Neural progenitor cell (in vitro differentiated cells): ENCODE measurements at regions not wholly inside any gene's neighbourhood (a gene's known extent, or its start where the extent isn't known, plus 50 kb on each side); places are given as distances from the start of the nearest gene placed in this dataset.

ENCODE experiments used
- DNase-seq: peaks from one replicate; pipeline ENCODE4 v3.0.0-alpha.2; 2016; ENCODE audit warnings: low spot score
- H2AFZ ChIP-seq: fragments of 200-600 bp; sonication (generic); replicated peaks from 2 replicates; pipeline ENCODE4 v1.6.1; 2016; ENCODE audit warnings: antibody characterized with exemption
- H3F3A ChIP-seq: fragments of 200-600 bp; sonication (generic); 2 replicates; pipeline ENCODE4 v1.6.1; 2016; ENCODE audit warnings: antibody characterized with exemption, low read depth
- H3K27ac ChIP-seq: fragments of 200-600 bp; sonication (generic); 2 replicates; pipeline ENCODE4 v1.5.1; 2016; ENCODE audit warnings: mild to moderate bottlenecking
- H3K27me3 ChIP-seq: fragments of 200-600 bp; sonication (generic); 2 replicates; pipeline ENCODE4 v1.6.1; 2016; ENCODE audit warnings: mild to moderate bottlenecking, moderate library complexity
- H3K36me3 ChIP-seq: fragments of 200-600 bp; sonication (generic); 2 replicates; pipeline ENCODE4 v1.5.1; 2016
- H3K4me1 ChIP-seq: fragments of 200-600 bp; sonication (generic); 2 replicates; pipeline ENCODE4 v1.6.1; 2016; ENCODE audit warnings: mixed run types
- H3K4me2 ChIP-seq: fragments of 200-600 bp; sonication (generic); 2 replicates; pipeline ENCODE4 v1.6.1; 2016
- H3K4me3 ChIP-seq: fragments of 200-600 bp; sonication (generic); 2 replicates; pipeline ENCODE4 v1.5.1; 2016
- H3K79me2 ChIP-seq: fragments of 200-600 bp; sonication (generic); 2 replicates; pipeline ENCODE4 v1.6.1; 2016; ENCODE audit warnings: low read depth
- H3K9ac ChIP-seq: fragments of 200-600 bp; sonication (generic); 2 replicates; pipeline ENCODE4 v1.6.1; 2016
- H3K9me3 ChIP-seq: fragments of 200-600 bp; sonication (generic); 2 replicates; pipeline ENCODE4 v1.5.1; 2016; ENCODE audit warnings: low read depth
- H4K20me1 ChIP-seq: fragments of 200-600 bp; sonication (generic); 2 replicates; pipeline ENCODE4 v1.6.1; 2016; ENCODE audit warnings: low read depth
- H3K27ac Mint-ChIP-seq: 3 replicates; pipeline ENCODE4 v1.8.0; 2021; ENCODE audit warnings: mixed read lengths
- H3K27me3 Mint-ChIP-seq: 2 replicates; pipeline ENCODE4 v1.8.0; 2022; ENCODE audit warnings: low read depth, mild to moderate bottlenecking, inconsistent platforms, moderate library complexity, mixed read lengths; ENCODE audit not compliant: insufficient read depth
- H3K36me3 Mint-ChIP-seq: 3 replicates; pipeline ENCODE4 v1.8.0; 2021; ENCODE audit warnings: mixed read lengths
- H3K4me1 Mint-ChIP-seq: 3 replicates; pipeline ENCODE4 v1.8.0; 2021; ENCODE audit warnings: mixed read lengths
- H3K4me3 Mint-ChIP-seq: 3 replicates; pipeline ENCODE4 v1.8.0; 2021; ENCODE audit warnings: mild to moderate bottlenecking, moderate library complexity, mixed read lengths
- H3K9me3 Mint-ChIP-seq: 3 replicates; pipeline ENCODE4 v1.8.0; 2020; ENCODE audit warnings: mixed read lengths
- CTCF ChIP-seq: fragments of 200-600 bp; sonication (generic); IDR thresholded peaks from 2 replicates; pipeline ENCODE4 v1.5.1; 2017; ENCODE audit warnings: antibody characterized with exemption, mild to moderate bottlenecking
- EZH2 ChIP-seq: fragments of 200-600 bp; sonication (generic); IDR thresholded peaks from 2 replicates; pipeline ENCODE4 v1.6.1; 2017; ENCODE audit warnings: antibody characterized with exemption, mild to moderate bottlenecking, moderate library complexity
- EZH2phosphoT487 ChIP-seq: fragments of 200-600 bp; sonication (generic); IDR thresholded peaks from 2 replicates; pipeline ENCODE4 v1.6.1; 2017; ENCODE audit warnings: antibody characterized with exemption

DNA sequence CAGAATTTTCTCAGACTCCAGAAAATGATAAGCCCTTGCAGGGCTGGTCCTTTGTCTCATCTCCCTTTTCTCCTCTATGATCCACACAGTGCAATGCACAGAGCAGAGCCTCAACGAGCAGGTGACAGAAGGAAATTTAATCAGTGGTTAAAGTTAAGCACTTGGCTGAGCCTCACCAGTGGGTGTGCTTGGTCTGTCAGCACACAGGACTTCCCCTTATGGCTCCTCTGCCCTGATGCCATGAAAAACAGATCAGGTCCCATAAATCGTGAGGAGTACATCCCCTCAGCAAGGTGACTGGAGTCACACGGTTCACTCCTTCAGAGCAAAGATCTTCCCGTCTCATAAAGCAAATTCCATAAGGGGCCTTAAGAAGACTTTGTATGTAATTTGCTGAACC lies 818.2 kb downstream of the UQCRFS1 start:
- Histone ChIP-seq H3K9ac (no peak overlapping the region), H3K27me3 (no peaks in the 10 kb centered on the region), H3K4me3 (no peak overlapping the region), H4K20me1 (no peaks in the 10 kb centered on the region), H3K4me1 (peaks cover 14% of the 10 kb centered on the region), H3K36me3 (no peaks in the 10 kb centered on the region), H3K27ac (no peak overlapping the region), H3F3A (peaks cover 11% of the 10 kb centered on the region), H3K9me3 (no peaks in the 10 kb centered on the region), H3K79me2 (no peaks in the 10 kb centered on the region), H2AFZ (no peak overlapping the region), H3K4me2 (no peak overlapping the region)
- TF ChIP-seq EZH2 (no peak), EZH2phosphoT487 (no peak), CTCF (no peak)
- no peaks in the 10 kb centered on the region for H3K9me3 Mint-ChIP-seq
- H3K4me1 Mint-ChIP-seq, result peaks cover 14% of the 10 kb centered on the region
- no peak overlapping the region for H3K4me3 Mint-ChIP-seq
- no peaks in the 10 kb centered on the region for H3K36me3 Mint-ChIP-seq
- no peaks in the 10 kb centered on the region for H3K27me3 Mint-ChIP-seq
- DNase-seq, result no peak
- H3K27ac Mint-ChIP-seq, result no peak overlapping the region

- H3K4me1 ChIP-seq, result peaks cover 14% of the 10 kb centered on the region
- H3K27me3 ChIP-seq, result no peaks in the 10 kb centered on the region
- no peak overlapping the region for H3K4me3 ChIP-seq
- no peak overlapping the region for H3K4me3 Mint-ChIP-seq
- H3K9me3 Mint-ChIP-seq, result no peaks in the 10 kb centered on the region
- H3K36me3 ChIP-seq, result no peaks in the 10 kb centered on the region
- no peak overlapping the region for H2AFZ ChIP-seq
- no peaks in the 10 kb centered on the region for H4K20me1 ChIP-seq
- no peak overlapping the region for H3K9ac ChIP-seq
- H3K36me3 Mint-ChIP-seq, result no peaks in the 10 kb centered on the region
- H3F3A ChIP-seq, result peaks cover 11% of the 10 kb centered on the region
- H3K27ac Mint-ChIP-seq, result peak overlapping the region; percentile 61
- H3K79me2 ChIP-seq, result no peaks in the 10 kb centered on the region
- H3K4me2 ChIP-seq, result peak overlapping the region; percentile 45
- no peaks in the 10 kb centered on the region for H3K27me3 Mint-ChIP-seq
- no peak overlapping the region for H3K27ac ChIP-seq
- peaks cover 14% of the 10 kb centered on the region for H3K4me1 Mint-ChIP-seq
- TF ChIP-seq EZH2, result no peak
- no peak for TF ChIP-seq EZH2phosphoT487
- no peaks in the 10 kb centered on the region for H3K9me3 ChIP-seq
- peak; percentile 37 for DNase-seq
These were observed 819.2 kb downstream of the UQCRFS1 start for GRCh38 chr19:28393574-28394336.

DNA sequence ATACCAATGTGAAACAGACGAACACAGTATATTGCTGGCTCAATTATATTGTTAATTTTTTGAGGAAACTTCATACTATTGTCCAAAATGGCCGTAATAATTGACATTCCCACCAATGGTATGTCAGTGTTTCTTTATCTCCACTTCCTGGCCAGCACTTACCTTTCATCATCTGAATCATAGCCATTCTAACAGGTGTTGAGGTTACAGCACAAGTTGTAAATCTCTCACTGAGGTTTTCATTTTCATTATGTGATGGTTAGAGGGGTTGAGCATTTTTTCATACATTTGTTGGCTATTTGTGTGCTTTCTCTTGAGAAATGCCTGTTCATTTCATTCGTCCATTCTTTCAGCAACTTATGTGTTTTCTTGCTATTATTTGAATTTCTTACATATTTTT lies 824.0 kb downstream of the UQCRFS1 start:
- Histone ChIP-seq H3K9me3 (no peaks in the 10 kb centered on the region), H3K4me3 (no peak overlapping the region), H3K27ac (no peak overlapping the region), H3F3A (peaks cover 6% of the 10 kb centered on the region), H3K9ac (no peak overlapping the region), H3K4me2 (no peak overlapping the region), H3K79me2 (no peaks in the 10 kb centered on the region), H3K36me3 (no peaks in the 10 kb centered on the region), H3K27me3 (no peaks in the 10 kb centered on the region), H2AFZ (no peak overlapping the region), H3K4me1 (peaks cover 7% of the 10 kb centered on the region), H4K20me1 (no peaks in the 10 kb centered on the region)
- Mint-ChIP-seq H3K4me1 (peaks cover 5% of the 10 kb centered on the region), H3K27ac (no peak overlapping the region), H3K36me3 (no peaks in the 10 kb centered on the region), H3K9me3 (no peaks in the 10 kb centered on the region), H3K4me3 (no peak overlapping the region), H3K27me3 (peaks cover 2% of the 10 kb centered on the region)
- no peak for DNase-seq
- TF ChIP-seq EZH2 (no peak), CTCF (no peak), EZH2phosphoT487 (no peak)

- Histone ChIP-seq H3K4me3 (no peak overlapping the region), H3K27ac (no peak overlapping the region), H3K9ac (no peak overlapping the region), H4K20me1 (no peaks in the 10 kb centered on the region), H3K4me2 (no peak overlapping the region), H3K36me3 (no peaks in the 10 kb centered on the region), H3K4me1 (no peaks in the 10 kb centered on the region), H3K9me3 (no peaks in the 10 kb centered on the region), H3K79me2 (no peaks in the 10 kb centered on the region), H3F3A (no peaks in the 10 kb centered on the region), H3K27me3 (no peaks in the 10 kb centered on the region), H2AFZ (no peak overlapping the region)
- H3K4me1 Mint-ChIP-seq, result no peaks in the 10 kb centered on the region
- H3K27me3 Mint-ChIP-seq, result peaks cover 2% of the 10 kb centered on the region
- TF ChIP-seq EZH2 (no peak), CTCF (no peak), EZH2phosphoT487 (no peak)
- H3K27ac Mint-ChIP-seq, result no peak overlapping the region
- no peaks in the 10 kb centered on the region for H3K36me3 Mint-ChIP-seq
- no peak overlapping the region for H3K4me3 Mint-ChIP-seq
- DNase-seq, result no peak
- H3K9me3 Mint-ChIP-seq, result no peaks in the 10 kb centered on the region
These were observed 825.4 kb downstream of the UQCRFS1 start for GRCh38 chr19:28387507-28387906.
